ENCODE measurements at regions not wholly inside any gene's neighbourhood (a gene's known extent, or its start where the extent isn't known, plus 50 kb on each side); places are given as distances from the start of the nearest gene placed in this dataset.

DNA sequence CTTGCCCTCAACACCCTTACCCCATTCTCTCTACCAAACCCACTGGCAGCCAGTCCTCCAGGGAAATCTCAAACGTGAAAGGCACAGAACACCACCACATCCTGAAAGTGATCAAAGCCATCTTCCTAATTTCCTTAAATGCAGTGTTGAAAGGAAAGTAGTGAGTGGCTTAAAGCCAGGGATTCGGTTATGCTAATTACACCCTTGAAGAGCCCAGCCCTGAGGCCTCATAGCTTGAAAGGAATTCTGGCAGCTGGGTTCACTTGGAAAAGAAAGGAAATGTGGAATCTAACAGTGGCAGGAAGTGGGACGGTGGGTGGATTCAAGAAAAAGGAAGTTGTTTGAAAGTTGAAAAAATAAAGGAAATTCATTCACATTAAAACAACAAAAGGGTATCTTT is 73.0 kb upstream of the FICD start:
- no peak overlapping the region for H4K5ac ChIP-seq (ENCODE audit: insufficient read length, low read depth, low read length)
- H3K4ac ChIP-seq (ENCODE audit: low read depth, low read length) = no peak overlapping the region
- peak overlapping the region; percentile 83 for H3K27ac ChIP-seq (ENCODE audit: insufficient read length, low read depth, low read length)
- no peaks in the 10 kb centered on the region for H3K9me3 ChIP-seq (ENCODE audit: control insufficient read depth, low read depth, low read length)
- peaks cover 8% of the 10 kb centered on the region; the same call in 1 of the 2 replicates for H3K4me1 ChIP-seq (ENCODE audit: insufficient read depth, low read length)
- H3K23ac ChIP-seq (ENCODE audit: insufficient read length, low read depth, low read length) = no peak overlapping the region
- Mint-ChIP-seq H3K9me3 (no peaks in the 10 kb centered on the region; a peak in 1 of 5 replicates), H3K27me3 (ENCODE audit: low read depth) (no peaks in the 10 kb centered on the region), H3K4me1 (peaks cover 44 to 46% of the 10 kb centered on the region in 2 experiments), H3K27ac (peak overlapping the region; percentile 76 to 97 (median 97)), H3K36me3 (ENCODE audit: insufficient read depth in 1 of 3, low read depth in 3 of 3) (peaks cover 0 to 2% (median 1%) of the 10 kb centered on the region in 3 experiments; a peak in 2 of 7 replicates), H3K4me3 (peak overlapping the region; percentile 29 to 33; a peak in 4 of 5 replicates)
- TF ChIP-seq, protein P1, sequence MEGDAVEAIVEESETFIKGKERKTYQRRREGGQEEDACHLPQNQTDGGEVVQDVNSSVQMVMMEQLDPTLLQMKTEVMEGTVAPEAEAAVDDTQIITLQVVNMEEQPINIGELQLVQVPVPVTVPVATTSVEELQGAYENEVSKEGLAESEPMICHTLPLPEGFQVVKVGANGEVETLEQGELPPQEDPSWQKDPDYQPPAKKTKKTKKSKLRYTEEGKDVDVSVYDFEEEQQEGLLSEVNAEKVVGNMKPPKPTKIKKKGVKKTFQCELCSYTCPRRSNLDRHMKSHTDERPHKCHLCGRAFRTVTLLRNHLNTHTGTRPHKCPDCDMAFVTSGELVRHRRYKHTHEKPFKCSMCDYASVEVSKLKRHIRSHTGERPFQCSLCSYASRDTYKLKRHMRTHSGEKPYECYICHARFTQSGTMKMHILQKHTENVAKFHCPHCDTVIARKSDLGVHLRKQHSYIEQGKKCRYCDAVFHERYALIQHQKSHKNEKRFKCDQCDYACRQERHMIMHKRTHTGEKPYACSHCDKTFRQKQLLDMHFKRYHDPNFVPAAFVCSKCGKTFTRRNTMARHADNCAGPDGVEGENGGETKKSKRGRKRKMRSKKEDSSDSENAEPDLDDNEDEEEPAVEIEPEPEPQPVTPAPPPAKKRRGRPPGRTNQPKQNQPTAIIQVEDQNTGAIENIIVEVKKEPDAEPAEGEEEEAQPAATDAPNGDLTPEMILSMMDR (conservative IDR thresholded peaks at IDR 0.05) = no peak
- H3K27me3 ChIP-seq (ENCODE audit: insufficient read depth, low read length) = no peaks in the 10 kb centered on the region
- no peak overlapping the region for H2BK120ac ChIP-seq (ENCODE audit: low read depth, low read length, poor library complexity, severe bottlenecking)
- no peak overlapping the region for H2BK15ac ChIP-seq (ENCODE audit: low read depth, low read length)
- no peak overlapping the region for H3K18ac ChIP-seq (ENCODE audit: insufficient read length, low read depth, low read length)
- H3K79me2 ChIP-seq (ENCODE audit: insufficient read depth, low read length) = no peaks in the 10 kb centered on the region
- H3K9ac ChIP-seq (ENCODE audit: extremely low read depth, insufficient read length, low read length) = no peak overlapping the region
- H3K4me2 ChIP-seq (ENCODE audit: insufficient read depth, insufficient read length, low read length) = peak overlapping the region; percentile 27
- no CpG with 5 or more reads among the region's 3 CpGs for WGBS (ENCODE audit: extremely low coverage, insufficient read length, low lambda C conversion rate)
- no peaks in the 10 kb centered on the region for H4K20me1 ChIP-seq (ENCODE audit: control insufficient read depth, insufficient read depth, insufficient read length)
- H2BK12ac ChIP-seq (ENCODE audit: insufficient read length, low read depth, low read length) = no peak overlapping the region
- H3K23me2 ChIP-seq (ENCODE audit: insufficient read length, low read depth, low read length, poor library complexity, severe bottlenecking) = no peaks in the 10 kb centered on the region
- no peak overlapping the region for H3K14ac ChIP-seq (ENCODE audit: insufficient read depth, low read length)
- no peak overlapping the region for H2AFZ ChIP-seq (ENCODE audit: low read length)
- no peaks in the 10 kb centered on the region for H3K79me1 ChIP-seq (ENCODE audit: insufficient read depth, low read depth, low read length, poor library complexity, severe bottlenecking)
- H2BK5ac ChIP-seq (ENCODE audit: insufficient read length, low read length) = no peak overlapping the region
- no peak overlapping the region for H4K8ac ChIP-seq (replicated peaks; ENCODE audit: insufficient read length, low read depth, low read length)
- DNase-seq = peak; percentile 89
- H2BK20ac ChIP-seq (ENCODE audit: low read depth, low read length, poor library complexity, severe bottlenecking) = no peak overlapping the region
- no peak overlapping the region for H4K91ac ChIP-seq (ENCODE audit: insufficient read length, low read depth, low read length)
- H3T11ph ChIP-seq (ENCODE audit: low read length) = no peak overlapping the region
- H2AK5ac ChIP-seq (ENCODE audit: insufficient read length, low read length) = no peak overlapping the region
- no peak overlapping the region for H3K56ac ChIP-seq (ENCODE audit: insufficient read length, low read depth, low read length)
